ENCODE measurements at regions not wholly inside any gene's neighbourhood (a gene's known extent, or its start where the extent isn't known, plus 50 kb on each side); places are given as distances from the start of the nearest gene placed in this dataset.

DNA sequence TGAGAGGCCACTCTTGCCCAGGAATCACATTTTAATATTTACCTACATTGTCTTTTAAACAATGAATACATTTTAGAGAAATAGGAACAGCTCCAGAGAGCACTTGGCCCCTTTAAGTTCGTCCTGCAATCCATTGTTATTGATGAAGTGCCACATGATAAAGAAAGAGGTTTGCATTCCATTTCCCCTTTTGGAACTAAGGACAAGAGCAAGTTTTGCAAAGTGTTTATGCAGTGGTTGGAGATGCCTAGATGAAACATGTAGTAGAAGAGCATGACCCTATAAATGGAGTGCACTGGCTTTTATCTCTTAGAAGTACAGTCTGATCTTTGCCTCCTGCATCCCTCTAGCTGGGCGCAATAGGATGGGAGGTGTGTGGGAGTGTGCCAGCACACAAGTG, 118.7 kb upstream of the CNTNAP5 start:
- no peak for DNase-seq (ENCODE audit: low read depth, low spot score)
- POLR2A ChIA-PET: no interaction called here
- no peak overlapping the region for H3K9ac ChIP-seq (ENCODE audit: control insufficient read depth, insufficient read depth, low read length)

DNA sequence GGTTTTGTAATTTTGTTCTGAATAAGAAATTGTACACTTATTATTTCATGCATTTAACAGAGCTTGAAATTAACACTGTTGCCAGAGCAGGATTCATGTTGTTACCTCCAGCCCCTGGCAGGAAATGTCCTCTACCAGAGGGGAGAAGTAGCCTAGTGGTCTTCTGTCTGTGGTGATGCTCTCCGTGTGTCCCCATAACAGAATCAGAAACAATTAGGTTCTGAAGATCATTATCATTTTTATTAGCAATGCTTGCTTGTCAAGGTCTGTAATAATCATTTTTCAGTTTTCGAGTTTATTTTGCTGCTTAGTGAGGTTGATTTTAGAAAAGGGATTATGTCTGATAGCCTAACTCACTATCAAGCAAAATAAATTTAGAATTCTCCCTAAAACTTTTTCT, 116.6 kb upstream of the CNTNAP5 start:
- no peak for FAIRE-seq
- H2AFZ ChIP-seq (ENCODE audit: control insufficient read depth, low read depth, low read length): no peak overlapping the region
- ATAC-seq: no peak
- TF ChIP-seq BCL11A (IDR thresholded peaks at IDR 0.05; ENCODE audit: low read depth, low read length): no peak
- no peak for TF ChIP-seq MYB (IDR thresholded peaks at IDR 0.05; ENCODE audit: borderline replicate concordance, low read depth, low read length)
- TF ChIP-seq, protein P1, sequence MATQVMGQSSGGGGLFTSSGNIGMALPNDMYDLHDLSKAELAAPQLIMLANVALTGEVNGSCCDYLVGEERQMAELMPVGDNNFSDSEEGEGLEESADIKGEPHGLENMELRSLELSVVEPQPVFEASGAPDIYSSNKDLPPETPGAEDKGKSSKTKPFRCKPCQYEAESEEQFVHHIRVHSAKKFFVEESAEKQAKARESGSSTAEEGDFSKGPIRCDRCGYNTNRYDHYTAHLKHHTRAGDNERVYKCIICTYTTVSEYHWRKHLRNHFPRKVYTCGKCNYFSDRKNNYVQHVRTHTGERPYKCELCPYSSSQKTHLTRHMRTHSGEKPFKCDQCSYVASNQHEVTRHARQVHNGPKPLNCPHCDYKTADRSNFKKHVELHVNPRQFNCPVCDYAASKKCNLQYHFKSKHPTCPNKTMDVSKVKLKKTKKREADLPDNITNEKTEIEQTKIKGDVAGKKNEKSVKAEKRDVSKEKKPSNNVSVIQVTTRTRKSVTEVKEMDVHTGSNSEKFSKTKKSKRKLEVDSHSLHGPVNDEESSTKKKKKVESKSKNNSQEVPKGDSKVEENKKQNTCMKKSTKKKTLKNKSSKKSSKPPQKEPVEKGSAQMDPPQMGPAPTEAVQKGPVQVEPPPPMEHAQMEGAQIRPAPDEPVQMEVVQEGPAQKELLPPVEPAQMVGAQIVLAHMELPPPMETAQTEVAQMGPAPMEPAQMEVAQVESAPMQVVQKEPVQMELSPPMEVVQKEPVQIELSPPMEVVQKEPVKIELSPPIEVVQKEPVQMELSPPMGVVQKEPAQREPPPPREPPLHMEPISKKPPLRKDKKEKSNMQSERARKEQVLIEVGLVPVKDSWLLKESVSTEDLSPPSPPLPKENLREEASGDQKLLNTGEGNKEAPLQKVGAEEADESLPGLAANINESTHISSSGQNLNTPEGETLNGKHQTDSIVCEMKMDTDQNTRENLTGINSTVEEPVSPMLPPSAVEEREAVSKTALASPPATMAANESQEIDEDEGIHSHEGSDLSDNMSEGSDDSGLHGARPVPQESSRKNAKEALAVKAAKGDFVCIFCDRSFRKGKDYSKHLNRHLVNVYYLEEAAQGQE (IDR thresholded peaks at IDR 0.05; ENCODE audit: low read depth, low read length): no peak
- TF ChIP-seq SREBF1 (IDR thresholded peaks at IDR 0.05; ENCODE audit: low read length): no peak
- TF ChIP-seq FOXM1 (IDR thresholded peaks at IDR 0.05; ENCODE audit: low read depth, low read length): no peak
- no peak for TF ChIP-seq ZNF274 (IDR thresholded peaks at IDR 0.05; ENCODE audit: insufficient read depth, insufficient read length)
- no peak for TF ChIP-seq SMAD5 (IDR thresholded peaks at IDR 0.05; ENCODE audit: low read depth)
- TF ChIP-seq CBX3 (IDR thresholded peaks at IDR 0.05; ENCODE audit: borderline replicate concordance, low read depth): no peak
- H3K79me2 ChIP-seq (ENCODE audit: control insufficient read depth, insufficient read depth, low read length): no peaks in the 10 kb centered on the region
- ChIA-PET POLR2A (no interaction called here), CTCF (no interaction called here), SMC1A (ENCODE audit: uncharacterized antibody, unreplicated experiment) (interaction anchor here (0.6 kb wide), 1 partner anchor 11 kb away, joined by 3 read pairs; no protein-coding TSS in a partner anchor), RAD21 (ENCODE audit: unreplicated experiment) (no interaction called here)
- in situ Hi-C loops (cut with MboI): no loop called here
- no peak overlapping the region for H3K9ac ChIP-seq (ENCODE audit: control insufficient read depth, insufficient read depth, low read length)
- DNase-seq (ENCODE audit: low read depth, low spot score): no peak
- H3K4me2 ChIP-seq (ENCODE audit: control insufficient read depth, insufficient read depth): no peak overlapping the region
- no peaks in the 10 kb centered on the region for H3K9me3 ChIP-seq (replicated peaks; ENCODE audit: control insufficient read depth, insufficient read depth, low read length)
- intact Hi-C loops (cut with micrococcal nuclease; ENCODE audit: unreplicated experiment): no loop called here
- H3K36me3 ChIP-seq (ENCODE audit: control insufficient read depth in 2 of 2, insufficient read depth in 2 of 2, low read length in 1 of 2): no peaks in the 10 kb centered on the region
- H3K4me3 ChIP-seq: no peak overlapping the region
- H3K27ac ChIP-seq (ENCODE audit: control insufficient read depth, insufficient read depth): no peak overlapping the region
- no peaks in the 10 kb centered on the region for H3K27me3 ChIP-seq (replicated peaks in 1 of 2; ENCODE audit: control insufficient read depth in 2 of 2, insufficient read depth in 2 of 2, low read length in 1 of 2)
- BruUV-seq (replicated peaks): no TSS peak
- H3K4me1 ChIP-seq (ENCODE audit: control insufficient read depth, insufficient read depth, low read length): no peaks in the 10 kb centered on the region
- WGBS (ENCODE audit: insufficient coverage, insufficient replicate concordance, low lambda C conversion rate, missing lambda C conversion rate): 0% methylated on average over 2 of the region's 2 CpGs
- H4K20me1 ChIP-seq (ENCODE audit: control insufficient read depth, insufficient read depth): no peaks in the 10 kb centered on the region

More for the DNA sequence above, 118.7 kb upstream of the CNTNAP5 start:
- Histone ChIP-seq H3K27ac (ENCODE audit: control insufficient read depth, insufficient read depth) (no peak overlapping the region), H3K4me1 (ENCODE audit: control insufficient read depth, insufficient read depth, low read length) (no peaks in the 10 kb centered on the region), H2AFZ (ENCODE audit: control insufficient read depth, low read depth, low read length) (no peak overlapping the region), H3K4me2 (ENCODE audit: control insufficient read depth, insufficient read depth) (no peak overlapping the region), H3K79me2 (ENCODE audit: control insufficient read depth, insufficient read depth, low read length) (no peaks in the 10 kb centered on the region), H4K20me1 (ENCODE audit: control insufficient read depth, insufficient read depth) (no peaks in the 10 kb centered on the region), H3K36me3 (ENCODE audit: control insufficient read depth in 2 of 2, insufficient read depth in 2 of 2, low read length in 1 of 2) (no peaks in the 10 kb centered on the region), H3K9me3 (replicated peaks; ENCODE audit: control insufficient read depth, insufficient read depth, low read length) (no peaks in the 10 kb centered on the region), H3K4me3 (no peak overlapping the region), H3K27me3 (replicated peaks in 1 of 2; ENCODE audit: control insufficient read depth in 2 of 2, insufficient read depth in 2 of 2, low read length in 1 of 2) (no peaks in the 10 kb centered on the region)
- FAIRE-seq: no peak
- ATAC-seq: no peak
- in situ Hi-C loops (cut with MboI): no loop called here
- intact Hi-C loops (cut with micrococcal nuclease; ENCODE audit: unreplicated experiment): no loop called here
- ChIA-PET SMC1A (ENCODE audit: uncharacterized antibody, unreplicated experiment) (interaction anchor here (0.9 kb wide), 1 partner anchor 8 kb away, joined by 3 read pairs; no protein-coding TSS in a partner anchor), CTCF (no interaction called here), RAD21 (ENCODE audit: unreplicated experiment) (no interaction called here)
- WGBS (ENCODE audit: insufficient coverage, insufficient replicate concordance, low lambda C conversion rate, missing lambda C conversion rate): 10% methylated on average over 2 of the region's 2 CpGs
- no TSS peak for BruUV-seq (replicated peaks)
- no peak for TF ChIP-seq MEF2A (IDR thresholded peaks at IDR 0.05; ENCODE audit: insufficient read depth, low read depth, low read length)
- TF ChIP-seq MYC (IDR thresholded peaks at IDR 0.05; ENCODE audit: insufficient read depth, insufficient read length, insufficient replicate concordance, low read length, severe bottlenecking): no peak
- no peak for TF ChIP-seq RCOR1 (conservative IDR thresholded peaks at IDR 0.05; ENCODE audit: low read depth, low read length)
- TF ChIP-seq ETV6 (conservative IDR thresholded peaks at IDR 0.05 in 1 of 2, IDR thresholded peaks at IDR 0.05 in 1 of 2; ENCODE audit: borderline replicate concordance in 1 of 2, low read depth in 1 of 2): no peak
- no peak for TF ChIP-seq EP300 (IDR thresholded peaks at IDR 0.05; ENCODE audit: borderline replicate concordance in 1 of 2, control insufficient read depth in 1 of 2, low read depth in 2 of 2, low read length in 2 of 2)
- TF ChIP-seq ZNF207 (IDR thresholded peaks at IDR 0.05; ENCODE audit: borderline replicate concordance): no peak
- no peak for TF ChIP-seq SPI1 (IDR thresholded peaks at IDR 0.05; ENCODE audit: borderline replicate concordance, insufficient read depth, low read depth, low read length)
- TF ChIP-seq TARDBP (IDR thresholded peaks at IDR 0.05; ENCODE audit: borderline replicate concordance): no peak
- TF ChIP-seq KLF5 (IDR thresholded peaks at IDR 0.05; ENCODE audit: partially characterized antibody): no peak
- TF ChIP-seq SMAD5 (IDR thresholded peaks at IDR 0.05; ENCODE audit: low read depth): no peak
